Upper lobe of left lung (tissue), 4 donors: ENCODE measurements at regions not wholly inside any gene's neighbourhood (a gene's known extent, or its start where the extent isn't known, plus 50 kb on each side); places are given as distances from the start of the nearest gene placed in this dataset.

Experiments used
- POLR2A ChIP-seq, 4 donors: fragments of 450-650 bp; IDR thresholded peaks; one replicate each; pipeline ENCODE4 v1.5.1; 2016 to 2017; ENCODE audit warnings: antibody characterized with exemption in 4 of 4, mild to moderate bottlenecking in 2 of 4
- TF ChIP-seq, protein P1 (sequence below), 6 experiments: fragments of 450-650 bp in 4 of 6; fragments of 200-600 bp in 2 of 6; sonication (generic) in 2 of 6; IDR thresholded peaks; one replicate each; pipeline ENCODE4 v1.5.1; 2016 to 2019; ENCODE audit warnings: antibody characterized with exemption in 6 of 6

DNA sequence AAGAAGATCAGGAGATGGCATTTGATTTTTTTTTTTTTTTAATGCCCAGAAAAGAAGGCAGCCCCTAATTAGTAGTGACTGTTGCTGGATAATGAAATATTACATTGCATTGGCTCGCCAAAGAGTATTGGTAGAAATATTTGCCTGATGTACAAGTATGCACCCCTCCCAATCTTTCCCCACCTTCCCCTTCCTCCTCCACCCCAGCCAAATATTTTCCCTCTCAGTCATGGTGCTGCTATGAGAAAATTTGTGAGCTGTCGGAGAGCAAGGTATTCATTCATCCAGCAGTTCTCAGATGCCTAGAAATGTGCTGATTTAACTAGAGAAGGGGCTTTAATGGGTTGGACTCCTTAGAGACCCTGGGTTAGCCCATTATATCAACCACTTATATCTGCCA is 50.5 kb upstream of the IKBKE start:
- TF ChIP-seq, protein P1, sequence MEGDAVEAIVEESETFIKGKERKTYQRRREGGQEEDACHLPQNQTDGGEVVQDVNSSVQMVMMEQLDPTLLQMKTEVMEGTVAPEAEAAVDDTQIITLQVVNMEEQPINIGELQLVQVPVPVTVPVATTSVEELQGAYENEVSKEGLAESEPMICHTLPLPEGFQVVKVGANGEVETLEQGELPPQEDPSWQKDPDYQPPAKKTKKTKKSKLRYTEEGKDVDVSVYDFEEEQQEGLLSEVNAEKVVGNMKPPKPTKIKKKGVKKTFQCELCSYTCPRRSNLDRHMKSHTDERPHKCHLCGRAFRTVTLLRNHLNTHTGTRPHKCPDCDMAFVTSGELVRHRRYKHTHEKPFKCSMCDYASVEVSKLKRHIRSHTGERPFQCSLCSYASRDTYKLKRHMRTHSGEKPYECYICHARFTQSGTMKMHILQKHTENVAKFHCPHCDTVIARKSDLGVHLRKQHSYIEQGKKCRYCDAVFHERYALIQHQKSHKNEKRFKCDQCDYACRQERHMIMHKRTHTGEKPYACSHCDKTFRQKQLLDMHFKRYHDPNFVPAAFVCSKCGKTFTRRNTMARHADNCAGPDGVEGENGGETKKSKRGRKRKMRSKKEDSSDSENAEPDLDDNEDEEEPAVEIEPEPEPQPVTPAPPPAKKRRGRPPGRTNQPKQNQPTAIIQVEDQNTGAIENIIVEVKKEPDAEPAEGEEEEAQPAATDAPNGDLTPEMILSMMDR (IDR thresholded peaks at IDR 0.05) = no peak
- TF ChIP-seq POLR2A (IDR thresholded peaks at IDR 0.05) = no peak
